H1 (cell line): ENCODE measurements at regions not wholly inside any gene's neighbourhood (a gene's known extent, or its start where the extent isn't known, plus 50 kb on each side); places are given as distances from the start of the nearest gene placed in this dataset.

Experiments used
- CHD7 ChIP-seq: fragments of 300-600 bp; sonication (generic); IDR thresholded peaks from 2 replicates; pipeline ENCODE4 v1.7.1; 2012; ENCODE audit warnings: low read length, moderate library complexity, mild to moderate bottlenecking, inconsistent platforms; ENCODE audit not compliant: insufficient replicate concordance
- CTCF ChIP-seq, 3 experiments: IDR thresholded peaks; 1 replicate in 2 of 3; 2 replicates in 1 of 3; pipeline versions ENCODE4 v1.5.1 to v1.6.1; 2011; ENCODE audit warnings: low read length in 3 of 3, mild to moderate bottlenecking in 3 of 3, inconsistent platforms in 2 of 3, low read depth in 1 of 3, moderate library complexity in 1 of 3; ENCODE audit not compliant: insufficient read depth in 1 of 3; ENCODE audit errors: control extremely low read depth in 1 of 3
- JUND ChIP-seq: IDR thresholded peaks from 2 replicates; pipeline ENCODE4 v1.6.1; 2011; ENCODE audit warnings: mild to moderate bottlenecking, improper control_type of control experiment, low read length
- RFX5 ChIP-seq: IDR thresholded peaks from 2 replicates; pipeline ENCODE4 v1.6.1; 2011; ENCODE audit warnings: low read depth, low read length, improper control_type of control experiment, borderline replicate concordance
- SP2 ChIP-seq: IDR thresholded peaks from 2 replicates; pipeline ENCODE4 v1.6.1; 2012; ENCODE audit warnings: mild to moderate bottlenecking, low read length, inconsistent platforms

GRCh38 chr4:79199743-79200142 is 126.1 kb downstream of the NAA11 start (continued):
- TF ChIP-seq CHD7 (no peak), CTCF (IDR thresholded peaks at IDR 0.05; ENCODE audit: control extremely low read depth in 1 of 3, insufficient read depth in 1 of 3, low read depth in 1 of 3, low read length in 3 of 3) (no peak), SP2 (no peak), JUND (no peak), RFX5 (no peak)
